ENCODE measurements at regions not wholly inside any gene's neighbourhood (a gene's known extent, or its start where the extent isn't known, plus 50 kb on each side); places are given as distances from the start of the nearest gene placed in this dataset.
A peak's percentile ranks its signal among the peaks of the same experiment; 100 is the strongest.

GRCh38 chr21:35311985-35312384 is 262.9 kb upstream of the RUNX1 start:
- no peaks in the 10 kb centered on the region for H3K36me3 ChIP-seq
- H3K9me3 ChIP-seq = peaks cover 0 to 12% (median 0%) of the 10 kb centered on the region in 11 donors
- H3K4me1 ChIP-seq = no peaks in the 10 kb centered on the region
- H3K27me3 ChIP-seq = peaks cover 0 to 19% (median 0%) of the 10 kb centered on the region in 7 donors
- no peak overlapping the region for H3K4me3 ChIP-seq
- intact Hi-C loops (cut with DNase I) = no loop called here
- no peak for TF ChIP-seq CTCF (IDR thresholded peaks at IDR 0.05)
- H3K27ac ChIP-seq = no peak overlapping the region
- DNase-seq (no peak), ATAC-seq (no peak)
- 81 to 87% methylated on average over 3 of the region's 3 CpGs for WGBS, 2 donors

GRCh38 chr21:35309316-35309715 is 260.2 kb upstream of the RUNX1 start:
- Histone ChIP-seq H3K36me3 (no peaks in the 10 kb centered on the region), H3K27ac (no peak overlapping the region), H3K4me1 (no peaks in the 10 kb centered on the region), H3K9me3 (peaks cover 0 to 12% (median 0%) of the 10 kb centered on the region in 11 donors), H3K27me3 (peaks cover 0 to 6% (median 0%) of the 10 kb centered on the region in 7 donors), H3K4me3 (no peak overlapping the region)
- no peak for DNase-seq
- TF ChIP-seq CTCF (IDR thresholded peaks at IDR 0.05) = no peak
- ATAC-seq = no peak
- intact Hi-C loops (cut with DNase I) = loop anchor here in 1 of 10 donors (5.0 kb wide), 1 partner anchor 1612 kb away; no protein-coding TSS in a partner anchor
- 69 to 83% methylated on average over 3 of the region's 3 CpGs for WGBS, 2 donors

- DNase-seq (no peak), ATAC-seq (no peak)
- Histone ChIP-seq H3K27ac (no peak overlapping the region), H3K27me3 (peaks cover 0 to 3% (median 0%) of the 10 kb centered on the region in 7 donors), H3K9me3 (peaks cover 0 to 2% (median 0%) of the 10 kb centered on the region in 11 donors), H3K4me1 (peaks cover 0 to 5% (median 0%) of the 10 kb centered on the region in 9 donors), H3K36me3 (no peaks in the 10 kb centered on the region), H3K4me3 (no peak overlapping the region)
- intact Hi-C loops (cut with DNase I) = no loop called here
- 67 to 81% methylated on average over 1 of the region's 1 CpG for WGBS, 2 donors
- no peak for TF ChIP-seq CTCF (IDR thresholded peaks at IDR 0.05)
These were observed 254.0 kb upstream of the RUNX1 start for GRCh38 chr21:35303085-35303484.

GRCh38 chr21:35298757-35299156 is 249.7 kb upstream of the RUNX1 start:
- H3K4me1 ChIP-seq = peaks cover 0 to 5% (median 0%) of the 10 kb centered on the region in 9 donors
- H3K4me3 ChIP-seq = no peak overlapping the region
- no peak for TF ChIP-seq CTCF (IDR thresholded peaks at IDR 0.05)
- no peaks in the 10 kb centered on the region for H3K9me3 ChIP-seq
- no peaks in the 10 kb centered on the region for H3K36me3 ChIP-seq
- ATAC-seq (peak in 4 of 8 donors; percentile 34 to 50 (median 42)), DNase-seq (no peak)
- H3K27ac ChIP-seq = no peak overlapping the region
- WGBS, 2 donors = 73 to 79% methylated on average over 3 of the region's 3 CpGs
- intact Hi-C loops (cut with DNase I) = no loop called here
- H3K27me3 ChIP-seq = peaks cover 0 to 3% (median 0%) of the 10 kb centered on the region in 7 donors

All from heart right ventricle (tissue), 16 donors.